ENCODE measurements at regions not wholly inside any gene's neighbourhood (a gene's known extent, or its start where the extent isn't known, plus 50 kb on each side); places are given as distances from the start of the nearest gene placed in this dataset.
A peak's percentile ranks its signal among the peaks of the same experiment; 100 is the strongest.

DNA sequence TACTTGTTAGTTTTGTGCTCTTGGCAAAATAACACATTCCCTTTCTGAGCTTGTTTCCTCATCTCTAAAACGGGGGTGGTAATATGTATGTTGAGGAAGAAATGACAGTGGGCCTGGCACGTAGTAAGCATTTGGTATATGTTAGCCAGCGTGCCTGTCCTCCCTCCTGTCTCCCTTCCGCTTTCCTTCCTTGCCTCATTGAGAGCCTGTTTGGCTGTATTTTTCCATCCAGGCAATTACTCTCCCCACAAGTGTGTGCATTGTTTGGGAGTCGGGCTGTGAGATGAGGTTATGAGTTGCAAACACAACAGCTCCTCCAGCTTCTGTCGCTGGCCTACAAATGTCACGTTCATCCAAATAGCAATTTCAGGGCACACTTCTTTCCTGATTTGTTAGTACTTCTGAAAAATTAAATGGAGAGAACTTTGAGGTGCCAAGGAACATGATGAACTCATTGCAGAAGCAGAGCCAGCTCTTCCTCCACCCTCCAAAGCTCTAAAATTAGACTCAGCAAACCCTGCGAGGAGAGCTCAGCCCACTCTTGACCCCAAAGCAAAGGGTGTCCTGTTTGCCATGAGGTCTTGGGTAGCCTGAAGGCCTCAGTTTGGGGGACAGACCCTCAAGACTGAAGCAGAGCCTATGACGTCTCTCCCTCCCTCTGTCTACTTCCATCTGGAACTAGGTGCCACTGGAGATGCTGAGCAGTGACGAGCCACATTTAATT, 50.7 kb upstream of the TOX2 start:
- DNase-seq (ENCODE audit: low spot score) = no peak

DNA sequence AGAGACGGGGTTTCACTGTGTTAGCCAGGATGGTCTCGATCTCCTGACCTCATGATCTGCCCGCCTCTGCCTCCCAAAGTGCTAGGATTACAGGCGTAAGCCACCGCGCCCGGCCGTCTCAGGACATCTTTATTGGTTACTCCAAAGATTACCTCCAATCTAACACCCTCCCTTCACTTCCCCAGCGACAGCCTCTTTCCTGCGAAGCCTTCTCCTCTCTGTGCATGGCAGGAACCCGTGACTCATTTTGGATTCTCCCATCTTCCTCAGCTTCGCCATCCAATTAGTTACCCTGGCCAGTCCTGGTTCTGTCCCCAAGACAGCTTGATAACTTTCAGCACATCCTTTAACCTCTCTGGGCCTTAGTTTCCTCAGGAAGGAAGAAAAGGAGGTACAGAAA, 51.3 kb upstream of the TOX2 start:
- no peak for DNase-seq (ENCODE audit: low spot score)

DNA sequence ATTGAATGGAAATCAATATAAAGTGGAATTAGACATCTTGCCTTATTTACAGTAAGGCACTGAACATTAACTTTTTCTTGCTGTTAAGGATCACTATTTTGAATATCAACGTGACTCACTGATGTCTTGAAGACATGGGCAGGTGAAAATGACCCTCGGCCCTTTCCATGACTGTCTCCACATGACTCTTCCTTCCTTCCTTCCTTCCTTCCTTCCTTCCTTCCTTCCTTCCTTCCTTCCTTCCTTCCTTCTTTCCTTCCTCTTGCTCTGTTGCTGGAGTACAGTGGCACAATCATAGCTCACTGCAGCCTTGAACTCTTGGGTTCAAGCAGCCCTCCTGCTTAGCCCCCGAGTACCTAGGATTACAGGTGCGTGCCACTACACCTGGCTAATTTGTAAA, 52.2 kb upstream of the TOX2 start:
- no peak for DNase-seq (ENCODE audit: low spot score)

DNA sequence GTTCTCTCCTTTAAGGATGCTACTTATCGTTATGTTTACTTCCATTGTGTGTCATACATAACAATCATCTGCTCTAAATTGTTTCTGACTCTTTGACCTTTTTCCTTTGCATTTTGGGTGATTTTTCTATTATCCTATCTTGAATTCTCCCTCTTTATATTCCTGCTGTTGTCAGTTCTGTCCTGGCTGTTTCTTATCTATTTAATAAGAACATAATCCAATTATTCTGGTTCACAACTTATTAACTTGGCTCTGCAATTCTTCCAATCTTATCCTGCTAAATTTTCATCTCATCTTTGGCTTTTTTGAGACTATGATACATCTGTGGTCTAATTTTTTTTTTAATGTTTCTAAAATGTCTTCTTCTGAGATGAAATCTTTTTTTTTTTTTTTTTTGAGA, 54.7 kb upstream of the TOX2 start:
- DNase-seq (ENCODE audit: low spot score) = no peak

DNA sequence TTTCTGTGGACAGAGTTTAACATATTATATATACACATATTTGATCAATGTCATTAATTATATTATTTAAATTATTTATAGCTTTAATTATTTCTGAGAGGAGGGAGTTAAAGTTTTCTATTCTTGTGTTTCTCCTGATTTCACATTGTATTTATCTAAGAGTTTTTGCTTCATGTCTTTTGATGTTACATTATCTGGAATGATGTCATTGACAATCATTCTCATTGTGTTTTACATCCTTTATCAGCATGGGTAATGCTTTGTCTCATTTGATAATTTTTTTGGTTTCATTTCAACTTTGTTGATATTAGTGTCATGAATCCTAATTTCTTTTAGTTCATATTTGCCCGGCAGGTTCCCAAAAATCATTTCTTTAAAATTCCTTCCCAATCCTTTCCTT, 56.7 kb upstream of the TOX2 start:
- no peak for DNase-seq (ENCODE audit: low spot score)

DNA sequence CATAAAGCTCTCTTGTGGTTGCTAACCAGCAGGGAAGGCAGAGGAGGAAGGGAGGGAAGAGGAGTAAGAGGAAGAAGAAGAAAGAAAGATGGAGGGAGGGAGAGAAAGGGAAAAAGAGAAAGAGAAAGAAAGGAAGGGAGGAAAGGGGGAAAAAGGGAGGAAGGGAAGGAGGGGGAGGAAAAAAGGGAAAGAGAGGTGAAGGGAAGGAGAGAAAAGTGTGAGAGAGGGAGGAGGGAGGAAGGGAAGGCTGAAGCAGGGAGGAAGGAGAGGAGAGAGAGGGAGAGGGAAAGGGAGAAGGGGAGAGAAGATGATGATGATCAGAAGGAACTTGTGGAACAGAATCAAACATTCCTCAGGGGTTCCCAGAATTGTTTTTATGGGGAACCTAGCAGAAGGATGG, 57.5 kb upstream of the TOX2 start:
- no peak for DNase-seq (ENCODE audit: low spot score)

DNA sequence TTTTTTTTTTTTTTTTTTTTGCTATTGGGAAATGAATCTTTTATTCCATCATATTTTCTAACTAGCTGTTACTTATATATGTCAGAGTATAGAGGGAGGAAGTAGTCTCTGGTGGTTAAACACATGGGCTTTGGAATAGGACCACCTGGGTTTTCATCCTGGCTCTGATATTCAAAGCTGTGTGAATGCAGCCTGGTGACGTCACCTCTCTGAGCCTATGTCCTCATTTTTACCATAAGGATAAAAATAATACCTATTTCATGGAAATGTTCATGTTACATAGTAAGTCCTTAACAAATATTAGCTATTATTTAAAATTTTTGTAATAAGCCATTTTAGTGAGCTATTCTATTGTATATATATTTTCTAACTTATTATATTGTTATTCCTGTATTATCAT, 58.8 kb upstream of the TOX2 start:
- DNase-seq (ENCODE audit: low spot score) = no peak

DNA sequence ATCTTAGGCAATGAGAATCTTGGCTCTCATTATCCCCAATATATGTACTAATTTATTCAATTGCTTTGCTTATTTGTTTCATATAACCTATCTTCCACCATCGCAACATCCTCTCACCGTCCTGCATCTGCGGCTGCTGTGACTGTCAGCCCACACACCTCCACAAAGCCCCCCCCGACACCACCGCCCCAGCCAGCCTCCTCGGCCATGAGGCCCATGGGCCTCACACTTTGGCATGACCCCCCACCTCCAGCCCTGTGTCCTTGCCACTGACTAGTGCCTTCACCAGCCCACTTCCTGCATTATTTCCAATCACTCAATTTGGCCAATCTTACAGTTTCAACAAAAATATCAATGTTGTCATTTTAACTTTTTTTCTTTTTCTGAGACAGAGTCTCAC, 60.7 kb upstream of the TOX2 start:
- DNase-seq (ENCODE audit: low spot score) = no peak

DNA sequence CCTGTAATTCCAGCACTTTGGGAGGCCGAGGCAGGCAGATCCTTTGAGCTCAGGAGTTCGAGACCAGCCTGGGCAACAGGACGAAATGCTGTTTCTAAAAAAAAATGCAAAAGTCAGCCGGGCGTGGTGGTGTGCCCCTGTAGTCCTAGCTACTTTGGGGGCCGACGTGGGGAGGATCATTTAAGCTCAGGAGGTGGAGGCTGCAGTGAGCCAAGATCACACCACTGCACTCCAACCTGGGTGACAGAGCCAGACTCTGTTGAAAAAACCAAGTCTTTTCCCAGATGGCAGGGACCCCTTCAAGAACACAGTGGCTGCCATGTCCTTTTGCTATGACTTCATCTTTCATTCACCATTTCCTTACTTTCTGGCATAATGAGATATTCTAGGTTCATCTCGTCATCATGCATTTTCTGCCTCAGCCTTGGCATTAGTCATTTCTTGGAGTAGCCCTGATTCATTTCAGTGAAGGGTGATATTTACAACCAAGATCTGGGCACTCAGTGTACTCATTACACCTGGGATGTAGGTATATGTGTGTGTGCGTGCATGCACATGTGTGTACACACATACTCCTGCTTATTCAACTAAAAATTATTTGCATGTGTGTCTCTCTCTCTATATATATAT, 61.4 kb upstream of the TOX2 start:
- DNase-seq (ENCODE audit: low spot score) = no peak

DNA sequence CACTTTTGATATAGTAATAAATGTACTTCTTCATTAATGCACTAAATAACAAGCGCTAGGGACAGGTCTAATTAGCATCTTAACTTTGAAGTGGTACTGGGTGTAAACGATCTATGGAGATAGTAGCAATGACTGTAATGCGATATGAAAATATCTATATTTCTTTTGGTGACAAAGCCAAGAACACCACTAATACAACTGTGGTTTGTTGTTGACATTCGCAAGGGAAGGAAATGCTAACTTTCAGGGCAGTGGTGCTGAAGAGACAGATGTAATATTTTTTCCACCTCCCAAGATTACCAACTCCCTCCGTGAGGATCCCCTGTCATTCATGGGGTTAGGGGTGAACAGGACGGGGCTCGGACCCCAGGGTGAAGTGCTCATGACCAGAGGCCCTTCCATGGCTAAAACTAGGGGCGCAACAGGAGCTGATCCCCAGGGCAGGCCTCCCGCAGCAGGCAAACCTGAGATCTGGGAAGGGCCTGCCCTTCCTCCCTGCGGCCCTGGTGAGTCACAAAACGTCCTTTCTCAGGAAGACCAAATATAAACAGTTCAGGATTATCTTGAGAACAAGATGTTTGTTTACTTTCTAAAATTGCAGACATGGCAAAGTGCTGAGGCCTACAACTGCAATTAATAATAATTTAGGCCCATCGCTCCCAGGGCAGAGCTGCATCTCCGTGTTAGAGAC, 65.0 kb upstream of the TOX2 start:
- DNase-seq (ENCODE audit: low spot score) = no peak

DNA sequence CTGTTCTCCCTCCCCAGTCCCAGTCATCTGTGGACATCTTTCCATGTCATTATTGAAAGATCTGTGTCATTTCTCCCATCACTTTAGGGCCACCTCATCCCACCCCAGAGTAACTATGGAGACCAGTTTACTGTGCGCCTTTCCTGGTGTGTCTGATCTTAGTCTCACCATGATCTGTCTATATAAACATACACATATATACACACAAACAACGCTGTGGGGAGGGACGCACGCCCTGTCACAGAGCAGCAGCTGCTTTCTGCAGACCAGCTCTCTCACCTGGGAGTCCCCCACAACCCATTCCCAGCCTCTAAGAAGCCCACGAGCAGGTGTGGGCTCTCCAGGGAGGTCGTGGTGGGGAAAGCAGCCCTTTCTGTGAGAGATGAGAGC, 68.1 kb upstream of the TOX2 start:
- DNase-seq (ENCODE audit: low spot score) = no peak

DNA sequence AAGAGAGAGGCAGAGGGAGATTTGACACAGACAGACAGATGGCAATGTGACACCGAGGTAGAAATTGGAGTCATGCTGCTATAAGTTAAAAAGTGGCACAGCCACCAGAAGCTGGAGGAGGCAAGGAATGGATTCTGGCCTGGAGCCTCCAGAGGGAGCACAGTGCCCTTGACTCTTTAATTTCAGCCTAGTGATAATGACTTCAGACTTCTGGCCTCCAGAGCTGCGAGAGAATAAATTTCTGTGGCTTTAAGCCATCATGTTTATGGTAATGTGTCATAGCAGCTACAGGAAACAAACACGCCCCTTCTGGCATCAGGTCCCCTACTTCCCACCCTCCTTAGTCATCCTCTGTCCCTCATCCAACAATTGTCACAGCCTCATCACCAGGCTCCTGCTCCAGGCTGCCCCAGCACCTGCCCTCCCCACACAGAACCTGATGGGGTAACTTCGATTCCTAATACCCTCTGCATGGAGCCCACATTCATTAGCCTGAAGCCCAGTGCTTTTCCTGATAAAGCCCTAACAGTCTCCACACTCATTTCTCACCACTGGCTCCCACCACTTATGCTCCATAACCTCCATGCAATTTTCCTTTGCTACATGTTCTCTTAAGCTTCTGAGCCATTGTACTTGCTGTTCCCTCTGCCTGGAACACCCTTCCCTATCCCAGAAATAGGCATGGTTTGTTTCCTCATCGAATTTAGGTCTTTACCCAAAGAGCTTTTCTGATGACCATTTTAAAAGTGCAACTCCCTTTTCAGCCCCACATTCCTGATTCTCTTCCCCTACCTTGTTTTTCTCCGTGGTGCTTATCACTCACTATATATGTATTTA, 69.7 kb upstream of the TOX2 start:
- DNase-seq (ENCODE audit: low spot score) = no peak

DNA sequence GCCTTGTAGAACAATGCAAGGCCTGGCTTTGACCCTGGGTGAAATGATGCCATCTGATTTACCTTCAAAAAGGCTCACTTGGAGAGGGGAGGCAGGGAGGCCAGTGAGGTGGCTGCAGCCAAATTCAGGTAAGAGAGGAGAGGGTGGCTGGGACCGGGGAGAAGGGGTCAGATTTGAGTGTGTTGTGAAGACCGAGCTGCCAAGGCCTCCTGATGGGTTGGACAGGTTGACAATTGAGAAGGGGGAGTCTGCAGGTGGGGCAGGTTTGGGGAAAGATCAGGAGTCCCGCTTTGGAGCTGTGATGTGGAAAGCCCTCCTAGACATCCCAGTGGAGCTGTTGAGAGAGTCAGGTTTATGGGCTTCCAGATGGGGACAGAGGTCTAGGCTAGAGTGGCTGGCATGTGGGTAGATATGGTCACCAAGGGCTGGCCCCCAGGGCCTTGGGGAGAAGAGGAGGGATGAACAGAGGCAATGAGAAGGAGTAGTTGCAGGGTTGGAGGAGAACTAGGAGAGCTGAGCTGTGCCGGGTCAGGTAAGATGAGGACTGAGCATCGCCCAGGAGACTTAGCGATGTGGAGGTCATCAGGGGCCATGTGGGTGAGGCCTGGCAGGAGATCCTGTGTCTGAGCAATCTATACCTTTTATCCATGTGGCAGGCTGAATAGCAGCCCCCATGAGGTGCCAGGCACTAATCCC, 70.5 kb upstream of the TOX2 start:
- no peak for DNase-seq (ENCODE audit: low spot score)

DNA sequence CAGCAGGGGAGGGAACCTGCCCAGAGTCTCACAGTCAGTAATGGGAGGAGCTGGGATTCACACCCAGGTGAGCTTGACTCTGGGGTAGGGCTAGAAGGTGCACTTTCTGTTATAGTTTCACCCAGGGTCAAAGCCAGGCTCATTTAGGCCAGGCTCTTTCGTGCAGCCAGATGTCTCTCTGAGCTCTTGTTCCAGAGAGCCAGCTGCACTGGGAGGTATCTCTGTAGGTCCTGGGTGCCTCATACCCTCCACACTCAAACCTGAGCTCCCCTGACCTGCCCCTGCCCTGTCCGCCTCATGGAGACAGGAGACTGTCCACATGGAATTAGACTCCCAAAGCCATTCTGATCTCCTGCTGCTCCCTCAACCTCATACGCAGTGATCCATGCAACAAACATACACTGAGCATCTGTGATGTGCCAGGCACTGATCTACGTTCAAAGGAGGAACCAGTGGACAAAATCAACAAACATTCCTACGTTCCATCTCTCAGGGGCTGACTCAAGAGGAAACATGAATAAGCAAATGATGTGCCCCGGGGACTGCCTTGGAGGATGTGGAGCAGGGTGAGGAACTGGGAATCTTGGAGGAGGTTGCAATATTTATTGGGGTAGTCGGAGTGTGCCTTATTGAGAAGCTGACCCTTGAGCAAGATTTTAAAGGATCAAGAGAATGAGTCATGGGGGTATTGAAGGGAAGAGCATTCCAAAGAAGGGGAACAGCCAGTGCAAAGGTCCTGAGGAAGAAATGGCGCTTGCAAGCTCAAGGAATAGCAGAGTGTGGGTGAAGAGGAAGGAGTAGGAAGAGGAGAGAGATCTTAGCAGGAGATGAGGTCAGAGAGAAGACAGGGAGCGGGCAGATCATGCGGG, 71.3 kb upstream of the TOX2 start:
- DNase-seq (ENCODE audit: low spot score) = no peak

DNA sequence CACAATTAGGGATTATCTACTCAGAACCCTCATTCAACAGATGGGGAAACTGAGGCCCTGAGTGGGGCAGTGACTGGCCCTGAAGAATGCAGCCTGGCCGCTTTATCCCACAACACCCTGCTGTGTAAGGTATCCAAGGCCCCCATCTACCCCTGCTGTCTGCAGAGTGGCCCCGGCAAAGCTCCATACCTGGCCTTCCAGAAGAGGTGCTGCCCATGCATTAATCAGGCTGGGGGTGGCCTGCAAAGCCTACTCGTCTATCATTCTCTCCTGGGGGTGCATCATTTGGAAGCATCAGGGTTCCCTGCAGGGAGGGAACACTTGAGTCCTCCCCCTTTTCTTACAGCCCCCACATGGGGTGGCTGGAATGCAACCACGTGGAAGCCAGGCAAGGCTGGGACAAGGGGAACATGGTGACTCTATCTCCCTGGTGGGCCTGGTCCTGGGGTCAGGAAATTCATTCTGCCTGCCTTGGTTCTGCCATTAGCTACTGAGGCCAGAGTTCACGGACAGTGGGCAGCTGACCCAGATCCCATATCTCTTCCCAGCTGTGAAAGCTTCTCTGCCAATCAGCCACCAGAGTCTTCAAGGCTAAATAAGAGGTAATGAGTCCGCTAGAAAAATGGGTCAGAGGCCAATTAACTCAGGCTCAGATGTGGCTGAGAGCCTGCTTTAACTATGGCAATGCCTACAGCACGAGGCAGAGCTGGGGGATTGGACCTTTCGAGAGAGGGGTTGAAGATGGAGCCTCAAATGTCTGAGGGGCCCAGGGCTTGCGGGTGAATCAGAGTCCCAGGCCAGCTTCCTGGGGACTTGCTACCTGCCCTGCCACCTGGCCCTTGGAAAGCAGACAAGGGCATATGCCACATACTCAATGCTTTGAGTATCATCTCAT, 72.3 kb upstream of the TOX2 start:
- DNase-seq (ENCODE audit: low spot score) = no peak

DNA sequence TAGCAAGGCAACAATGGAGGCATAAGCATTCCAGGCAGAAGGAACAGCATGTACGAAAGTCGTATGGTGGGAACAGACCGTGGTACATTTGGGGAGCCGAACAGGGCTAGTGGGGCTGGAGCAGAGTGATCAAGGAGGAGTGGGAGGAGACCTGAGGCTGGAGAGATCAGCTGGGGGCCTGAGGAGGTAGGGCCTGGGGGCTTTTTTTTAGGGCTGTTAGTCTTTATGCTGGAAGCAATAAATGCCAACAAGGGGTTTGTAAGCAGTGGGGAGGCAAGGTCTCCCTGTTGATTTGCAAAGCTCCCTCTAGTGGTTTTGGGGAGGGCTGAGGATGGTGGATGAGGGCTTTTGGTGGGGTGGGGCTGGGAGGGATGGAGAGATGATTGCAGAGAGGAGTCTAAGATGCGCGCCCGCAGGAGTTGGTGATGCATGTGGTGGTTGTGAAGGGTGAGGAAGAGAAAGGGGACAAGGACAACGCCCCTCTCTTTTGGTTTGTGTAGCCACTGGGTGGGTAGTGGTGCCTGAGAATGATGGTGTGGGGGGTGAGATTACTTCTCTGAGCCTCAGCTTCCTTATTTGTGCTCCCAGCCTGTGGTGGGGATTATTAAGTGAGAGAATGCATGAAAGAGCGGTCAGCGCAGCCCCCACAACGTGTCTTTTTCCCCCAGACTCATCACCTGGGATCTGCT, 74.1 kb upstream of the TOX2 start:
- peak; percentile 72 for DNase-seq (ENCODE audit: low spot score)

DNA sequence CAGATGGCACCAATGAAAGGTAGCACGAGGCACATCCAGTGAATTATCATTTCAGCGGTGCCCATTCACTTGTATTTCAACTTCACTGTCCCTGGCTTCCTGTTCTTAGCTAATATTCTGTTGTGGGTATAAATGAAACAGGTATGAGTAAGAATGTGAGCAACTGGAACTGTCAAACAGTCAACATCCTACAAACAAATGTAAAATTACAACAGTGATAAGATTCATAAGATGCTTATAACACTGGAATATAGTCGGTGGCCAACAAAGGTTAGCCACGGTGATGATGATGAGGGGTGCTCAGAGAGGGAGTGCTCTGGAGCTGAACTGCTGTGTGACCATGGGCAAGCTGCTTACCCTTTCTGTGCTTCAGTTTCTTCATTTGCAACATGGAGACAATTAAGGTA, 74.9 kb upstream of the TOX2 start:
- DNase-seq (ENCODE audit: low spot score) = no peak

DNA sequence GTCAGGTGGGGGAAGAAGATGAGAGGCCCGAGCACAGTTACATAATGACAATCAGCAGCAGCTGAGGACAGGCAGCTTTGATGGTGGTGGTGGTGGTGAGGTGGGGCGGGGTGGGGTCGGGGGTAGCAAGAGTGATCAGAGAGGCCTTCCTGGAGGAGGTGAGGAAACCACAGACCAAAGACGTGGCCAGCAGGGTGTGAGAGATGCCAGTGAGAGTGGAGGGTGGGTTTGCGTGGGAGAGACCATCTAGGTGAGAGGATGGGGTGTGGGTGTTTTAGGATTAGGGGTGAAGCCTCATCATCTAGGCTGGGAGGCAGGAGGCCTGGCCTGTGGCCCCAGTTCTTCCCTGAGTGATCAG, 76.0 kb upstream of the TOX2 start:
- no peak for DNase-seq (ENCODE audit: low spot score)

DNA sequence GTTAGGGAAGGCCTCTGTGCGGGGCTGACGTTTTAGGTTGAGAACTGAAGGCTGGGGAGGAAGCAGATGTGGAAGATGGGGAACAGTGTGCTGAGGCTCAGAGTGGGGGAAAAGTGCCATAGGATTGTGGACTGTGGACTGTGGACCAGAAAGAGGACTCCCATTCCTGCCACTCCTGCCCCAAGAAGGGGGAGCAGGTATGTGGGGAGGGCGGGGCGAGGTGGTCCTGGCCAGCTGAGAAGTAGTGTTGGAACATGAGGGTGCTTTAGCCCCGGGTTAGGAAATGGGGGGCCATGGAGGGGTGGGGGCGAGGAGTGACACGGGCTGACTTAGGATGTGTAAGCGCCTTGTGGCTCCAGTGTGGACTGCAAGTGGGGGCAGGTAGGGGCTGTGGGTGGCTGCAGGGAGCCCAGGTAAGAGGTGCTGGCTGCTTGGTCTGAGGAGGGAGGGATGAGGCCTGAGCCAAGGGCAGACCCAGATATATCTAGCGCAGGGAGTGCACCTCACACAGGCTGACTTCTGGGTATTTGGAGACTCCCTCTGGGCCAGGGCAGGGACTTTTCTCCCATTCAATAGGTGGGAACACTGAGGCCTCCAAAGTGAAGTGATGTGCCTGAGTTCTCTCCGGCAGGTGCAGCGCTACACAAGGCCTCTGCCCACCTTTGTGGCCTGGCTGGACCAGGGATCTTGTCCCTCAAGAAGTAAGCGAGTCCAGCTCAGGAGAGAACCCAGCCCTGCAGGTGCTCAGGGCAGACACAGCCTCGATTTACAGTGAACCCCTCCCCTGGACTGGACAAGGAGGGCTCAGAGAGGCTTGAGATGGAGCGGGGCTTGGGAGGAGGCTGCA, 76.6 kb upstream of the TOX2 start:
- DNase-seq (ENCODE audit: low spot score) = no peak

Data from NAMALWA (cell line).